ENCODE measurements at regions not wholly inside any gene's neighbourhood (a gene's known extent, or its start where the extent isn't known, plus 50 kb on each side); places are given as distances from the start of the nearest gene placed in this dataset.
A peak's percentile ranks its signal among the peaks of the same experiment; 100 is the strongest.
"Not testable (repeated sequence)": the region's sequence is repeated elsewhere in the genome, so short reads cannot be mapped to it uniquely, and the experiment has no call there.

GRCh38 chr3:145094355-145094941 is 1066.5 kb downstream of the PLOD2 start:
- DNase-seq, result no peak

- not testable (repeated sequence) for DNase-seq
Measured at GRCh38 chr3:145111141-145111540, 1049.8 kb downstream of the PLOD2 start.

- no peak for DNase-seq
Measured at GRCh38 chr3:145116769-145117168, 1044.2 kb downstream of the PLOD2 start.

GRCh38 chr3:145118303-145118702 is 1042.7 kb downstream of the PLOD2 start:
- no peak for DNase-seq

- DNase-seq, result no peak
Measured at GRCh38 chr3:145124900-145125678, 1035.9 kb downstream of the PLOD2 start.

GRCh38 chr3:145133281-145133680 is 1027.7 kb downstream of the PLOD2 start:
- no peak for DNase-seq

- DNase-seq, result no peak
Measured at GRCh38 chr3:145134738-145135137, 1026.2 kb downstream of the PLOD2 start.

- DNase-seq, result no peak
Measured at GRCh38 chr3:145144361-145144760, 1016.6 kb downstream of the PLOD2 start.

GRCh38 chr3:145145461-145145860 is 1015.5 kb downstream of the PLOD2 start:
- DNase-seq, result peak; percentile 54

GRCh38 chr3:145159640-145160039 is 1001.3 kb downstream of the PLOD2 start:
- DNase-seq, result no peak

- DNase-seq, result no peak
Measured at GRCh38 chr3:145170121-145170520, 990.9 kb downstream of the PLOD2 start.

GRCh38 chr3:145175626-145176025 is 985.4 kb downstream of the PLOD2 start:
- no peak for DNase-seq

GRCh38 chr3:145176907-145177306 is 984.1 kb downstream of the PLOD2 start:
- no peak for DNase-seq

GRCh38 chr3:145177828-145178227 is 983.2 kb downstream of the PLOD2 start:
- DNase-seq, result no peak

GRCh38 chr3:145182196-145182911 is 978.6 kb downstream of the PLOD2 start:
- DNase-seq, result no peak

GRCh38 chr3:145183261-145183660 is 977.7 kb downstream of the PLOD2 start:
- DNase-seq, result no peak

GRCh38 chr3:145188079-145188770 is 972.8 kb downstream of the PLOD2 start:
- DNase-seq, result no peak

GRCh38 chr3:145190138-145190537 is 970.8 kb downstream of the PLOD2 start:
- no peak for DNase-seq

GRCh38 chr3:145190761-145191160 is 970.2 kb downstream of the PLOD2 start:
- no peak for DNase-seq

GRCh38 chr3:145191543-145191942 is 969.4 kb downstream of the PLOD2 start:
- DNase-seq, result no peak

- DNase-seq, result no peak
Measured at GRCh38 chr3:145197051-145197820, 963.7 kb downstream of the PLOD2 start.

GRCh38 chr3:145197821-145198220 is 963.2 kb downstream of the PLOD2 start:
- no peak for DNase-seq

- no peak for DNase-seq
Measured at GRCh38 chr3:145209561-145209960, 951.4 kb downstream of the PLOD2 start.
